ENCODE measurements at regions not wholly inside any gene's neighbourhood (a gene's known extent, or its start where the extent isn't known, plus 50 kb on each side); places are given as distances from the start of the nearest gene placed in this dataset.

- TF ChIP-seq POLR2A (IDR thresholded peaks at IDR 0.05): no peak
- no peak for TF ChIP-seq CTCF (IDR thresholded peaks at IDR 0.05)
These were observed 819.9 kb downstream of the BCL11A start for GRCh38 chr2:59733567-59733930.

Measured in Peyer's patch (tissue), 4 donors.